Activated CD4-positive, alpha-beta memory T cell treated with anti-CD3 and anti-CD28 coated beads, Interleukin-2, amount 10 ng/mL, durations not matched to agents 7 days and 5 days (primary cell): ENCODE measurements at regions not wholly inside any gene's neighbourhood (a gene's known extent, or its start where the extent isn't known, plus 50 kb on each side); places are given as distances from the start of the nearest gene placed in this dataset.

Source experiments
- CTCF ChIA-PET: fragments of 350-600 bp; sonication (Branson Sonifier 250); formaldehyde crosslinking; loops from one replicate; lab custom pipeline; 2021; ENCODE audit warnings: antibody characterized with exemption, inconsistent platforms; lab: Charles Lee
- POLR2A ChIA-PET: fragments of 350-600 bp; sonication (Branson Sonifier 250); formaldehyde crosslinking; loops from one replicate; lab custom pipeline; 2021; ENCODE audit warnings: antibody characterized with exemption; lab: Charles Lee
- DNase-seq: peaks from one replicate; pipeline ENCODE4 v3.0.0-alpha.2; 2020
- H3K27ac Mint-ChIP-seq: one replicate; pipeline ENCODE4 v1.8.0; 2021; ENCODE audit warnings: mild to moderate bottlenecking, mixed read lengths
- H3K27me3 Mint-ChIP-seq: one replicate; pipeline ENCODE4 v1.8.0; 2021; ENCODE audit warnings: mixed read lengths
- H3K36me3 Mint-ChIP-seq: one replicate; pipeline ENCODE4 v1.8.0; 2021; ENCODE audit warnings: low read depth, mixed read lengths
- H3K4me1 Mint-ChIP-seq: one replicate; pipeline ENCODE4 v1.8.0; 2021; ENCODE audit warnings: mixed read lengths
- H3K4me3 Mint-ChIP-seq: one replicate; pipeline ENCODE4 v1.8.0; 2021; ENCODE audit warnings: mild to moderate bottlenecking, mixed read lengths
- H3K9me3 Mint-ChIP-seq: one replicate; pipeline ENCODE4 v1.8.0; 2021; ENCODE audit warnings: mixed read lengths

GRCh38 chr18:72637299-72637698 is 93.2 kb upstream of the CBLN2 start:
- Mint-ChIP-seq H3K27ac (no peak overlapping the region), H3K27me3 (no peaks in the 10 kb centered on the region), H3K4me3 (no peak overlapping the region), H3K9me3 (peaks cover 3% of the 10 kb centered on the region), H3K36me3 (no peaks in the 10 kb centered on the region), H3K4me1 (no peaks in the 10 kb centered on the region)
- no peak for DNase-seq
- ChIA-PET CTCF (no interaction called here), POLR2A (no interaction called here)

GRCh38 chr18:72636611-72637010 is 92.5 kb upstream of the CBLN2 start:
- no peaks in the 10 kb centered on the region for H3K4me1 Mint-ChIP-seq
- H3K27me3 Mint-ChIP-seq = no peaks in the 10 kb centered on the region
- H3K36me3 Mint-ChIP-seq = no peaks in the 10 kb centered on the region
- ChIA-PET CTCF (no interaction called here), POLR2A (no interaction called here)
- H3K27ac Mint-ChIP-seq = no peak overlapping the region
- H3K9me3 Mint-ChIP-seq = peaks cover 3% of the 10 kb centered on the region
- no peak for DNase-seq
- H3K4me3 Mint-ChIP-seq = no peak overlapping the region

- Mint-ChIP-seq H3K27ac (no peak overlapping the region), H3K9me3 (no peaks in the 10 kb centered on the region), H3K27me3 (no peaks in the 10 kb centered on the region), H3K4me3 (no peak overlapping the region), H3K36me3 (no peaks in the 10 kb centered on the region), H3K4me1 (no peaks in the 10 kb centered on the region)
- DNase-seq = no peak
- ChIA-PET CTCF (no interaction called here), POLR2A (no interaction called here)
Observed at GRCh38 chr18:72634500-72634899, 90.4 kb upstream of the CBLN2 start.

DNA sequence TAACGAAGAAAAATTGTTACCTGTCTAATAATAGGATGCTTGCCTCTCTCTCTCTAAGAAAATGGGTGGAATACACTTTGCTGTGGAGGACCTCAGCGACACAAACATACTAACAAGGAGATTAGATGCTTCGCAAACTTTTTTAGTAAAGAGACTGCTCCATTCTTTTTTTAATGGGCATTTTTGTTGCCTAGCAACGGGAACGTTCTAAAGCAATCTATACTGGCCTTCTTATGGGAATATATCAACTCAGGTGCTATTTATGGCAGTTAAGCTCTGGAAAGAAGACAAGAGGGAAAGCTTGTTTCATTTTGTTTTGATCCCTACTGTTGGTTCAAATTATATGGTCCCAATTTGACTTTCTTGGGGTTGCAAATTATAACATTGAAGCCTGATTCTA is 86.8 kb upstream of the CBLN2 start:
- H3K27ac Mint-ChIP-seq = no peak overlapping the region
- ChIA-PET POLR2A (no interaction called here), CTCF (no interaction called here)
- no peaks in the 10 kb centered on the region for H3K36me3 Mint-ChIP-seq
- H3K9me3 Mint-ChIP-seq = no peaks in the 10 kb centered on the region
- no peak overlapping the region for H3K4me3 Mint-ChIP-seq
- no peak for DNase-seq
- no peaks in the 10 kb centered on the region for H3K27me3 Mint-ChIP-seq
- no peaks in the 10 kb centered on the region for H3K4me1 Mint-ChIP-seq

DNA sequence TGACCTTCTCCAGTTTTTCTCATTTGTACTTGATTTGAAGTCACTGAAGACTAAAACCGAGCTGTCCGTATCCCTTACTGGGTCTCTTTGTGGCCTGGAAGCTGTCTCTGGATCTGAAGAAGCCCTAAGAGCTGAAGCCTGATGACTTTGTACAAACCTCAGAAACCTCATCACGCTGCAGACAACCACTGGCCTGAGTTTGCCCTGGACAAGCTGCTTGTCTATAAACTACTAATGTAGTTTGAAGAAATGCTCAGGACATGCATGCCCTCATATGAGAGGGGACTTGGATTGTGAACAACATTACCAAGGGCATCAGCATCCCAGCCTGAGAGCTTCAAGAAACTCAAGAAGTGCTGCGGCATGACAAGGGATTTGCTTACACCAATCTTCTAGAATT is 79.3 kb upstream of the CBLN2 start:
- H3K27me3 Mint-ChIP-seq = no peaks in the 10 kb centered on the region
- H3K4me1 Mint-ChIP-seq = no peaks in the 10 kb centered on the region
- H3K36me3 Mint-ChIP-seq = no peaks in the 10 kb centered on the region
- CTCF ChIA-PET = no interaction called here
- H3K27ac Mint-ChIP-seq = no peak overlapping the region
- POLR2A ChIA-PET = no interaction called here
- H3K4me3 Mint-ChIP-seq = no peak overlapping the region
- DNase-seq = no peak
- no peaks in the 10 kb centered on the region for H3K9me3 Mint-ChIP-seq

DNA sequence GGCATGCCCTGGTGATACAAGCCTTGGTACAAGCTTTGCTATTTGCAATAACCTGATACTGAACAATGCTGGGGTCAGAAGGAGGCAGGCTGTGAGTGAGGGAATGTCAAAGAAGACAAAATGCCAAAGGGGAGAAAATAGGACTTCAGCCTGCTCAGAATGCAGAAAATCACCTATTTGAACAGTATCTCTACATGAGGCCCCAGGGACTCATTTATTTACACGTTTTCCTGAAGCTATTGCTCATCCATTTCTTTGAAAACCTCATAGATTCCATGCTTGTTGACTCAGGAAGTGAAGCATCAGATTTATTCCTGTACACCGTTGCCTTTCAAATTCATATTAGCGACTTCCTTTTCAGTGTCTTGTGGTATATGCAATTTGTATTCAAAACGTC is 69.4 kb upstream of the CBLN2 start:
- Mint-ChIP-seq H3K4me1 (no peaks in the 10 kb centered on the region), H3K4me3 (no peak overlapping the region), H3K36me3 (no peaks in the 10 kb centered on the region), H3K27me3 (no peaks in the 10 kb centered on the region), H3K9me3 (peaks cover 8% of the 10 kb centered on the region), H3K27ac (no peak overlapping the region)
- ChIA-PET POLR2A (no interaction called here), CTCF (no interaction called here)
- DNase-seq = no peak

GRCh38 chr18:72612894-72613533 is 68.9 kb upstream of the CBLN2 start:
- Mint-ChIP-seq H3K27me3 (no peaks in the 10 kb centered on the region), H3K4me3 (no peak overlapping the region), H3K4me1 (no peaks in the 10 kb centered on the region), H3K27ac (no peak overlapping the region), H3K9me3 (peaks cover 8% of the 10 kb centered on the region), H3K36me3 (no peaks in the 10 kb centered on the region)
- ChIA-PET POLR2A (no interaction called here), CTCF (no interaction called here)
- no peak for DNase-seq

DNA sequence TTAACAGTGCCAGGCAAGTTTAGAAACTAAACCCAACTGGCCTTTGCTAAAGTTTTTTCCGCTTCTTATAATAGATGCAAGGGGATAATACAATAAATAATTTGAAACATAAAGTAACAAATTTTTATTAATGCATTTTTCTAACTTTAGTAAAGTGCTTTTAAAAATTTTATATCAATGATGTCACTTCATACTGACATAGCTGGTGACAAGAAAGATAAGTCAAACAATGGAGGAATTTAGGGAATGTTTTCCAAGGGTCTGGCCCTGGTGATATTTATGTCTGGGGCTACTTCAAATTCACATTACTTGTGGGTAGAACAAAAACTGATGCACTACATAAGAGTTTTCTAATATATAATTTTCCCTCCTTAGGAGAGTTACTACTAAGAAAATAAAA is 61.2 kb upstream of the CBLN2 start:
- no peak overlapping the region for H3K4me3 Mint-ChIP-seq
- CTCF ChIA-PET = no interaction called here
- POLR2A ChIA-PET = no interaction called here
- peaks cover 19% of the 10 kb centered on the region for H3K9me3 Mint-ChIP-seq
- H3K27ac Mint-ChIP-seq = no peak overlapping the region
- DNase-seq = no peak
- H3K4me1 Mint-ChIP-seq = no peaks in the 10 kb centered on the region
- no peaks in the 10 kb centered on the region for H3K36me3 Mint-ChIP-seq
- no peaks in the 10 kb centered on the region for H3K27me3 Mint-ChIP-seq

GRCh38 chr18:72601944-72602343 is 57.8 kb upstream of the CBLN2 start:
- Mint-ChIP-seq H3K4me1 (no peaks in the 10 kb centered on the region), H3K36me3 (no peaks in the 10 kb centered on the region), H3K9me3 (peaks cover 22% of the 10 kb centered on the region), H3K4me3 (no peak overlapping the region), H3K27me3 (no peaks in the 10 kb centered on the region), H3K27ac (no peak overlapping the region)
- no peak for DNase-seq
- CTCF ChIA-PET = no interaction called here
- POLR2A ChIA-PET = no interaction called here

DNA sequence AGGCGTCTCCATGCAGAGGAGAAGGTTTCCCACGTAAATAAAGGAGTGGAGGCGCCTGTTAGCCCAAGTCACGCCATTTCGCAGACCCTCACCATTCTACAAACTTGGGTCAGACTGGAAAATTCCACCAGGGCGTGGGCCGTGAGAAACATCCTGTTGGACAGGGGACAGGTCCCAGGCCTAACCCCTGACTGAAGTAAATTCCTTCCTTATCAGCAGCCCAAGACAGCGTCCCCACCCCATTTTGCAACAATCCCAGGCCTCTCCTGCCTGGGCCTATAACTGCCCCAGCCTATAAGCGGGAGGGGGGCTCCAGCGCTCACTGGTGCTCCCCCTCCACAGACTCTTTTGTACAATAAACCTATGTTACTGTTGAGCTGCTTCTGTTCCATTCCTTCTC is 57.3 kb upstream of the CBLN2 start:
- POLR2A ChIA-PET = no interaction called here
- H3K9me3 Mint-ChIP-seq = peaks cover 25% of the 10 kb centered on the region
- H3K27me3 Mint-ChIP-seq = no peaks in the 10 kb centered on the region

More for the DNA sequence above, 57.3 kb upstream of the CBLN2 start:
- Mint-ChIP-seq H3K27ac (no peak overlapping the region), H3K36me3 (no peaks in the 10 kb centered on the region), H3K4me3 (no peak overlapping the region), H3K4me1 (no peaks in the 10 kb centered on the region)
- CTCF ChIA-PET = no interaction called here
- no peak for DNase-seq
